ENCODE measurements at regions not wholly inside any gene's neighbourhood (a gene's known extent, or its start where the extent isn't known, plus 50 kb on each side); places are given as distances from the start of the nearest gene placed in this dataset.

GRCh38 chr6:4678506-4679300 is 97.5 kb upstream of the CDYL start:
- no peak overlapping the region for H3K27ac ChIP-seq
- H3K36me3 ChIP-seq, result no peaks in the 10 kb centered on the region
- H3K4me3 ChIP-seq, result no peak overlapping the region
- 82 to 92% methylated on average over 5 to 7 of the region's 7 CpGs for whole genome bisulfite sequencing, 2 donors
- DNase-seq (peak in 1 of 2 donors; percentile 8), ATAC-seq (ENCODE audit: low FRiP score in 2 of 2) (no peak)
- TF ChIP-seq POLR2AphosphoS5 (IDR thresholded peaks at IDR 0.05), result no peak
- no peak for TF ChIP-seq EP300 (IDR thresholded peaks at IDR 0.05)
- no peaks in the 10 kb centered on the region for H3K9me3 ChIP-seq
- no peaks in the 10 kb centered on the region for H3K4me1 ChIP-seq
- no peaks in the 10 kb centered on the region for H3K27me3 ChIP-seq

GRCh38 chr6:4677751-4678065 is 98.5 kb upstream of the CDYL start:
- H3K36me3 ChIP-seq, result no peaks in the 10 kb centered on the region
- 74 to 97% methylated on average over 4 of the region's 4 CpGs for WGBS, 2 donors

GRCh38 chr6:4677011-4677750 is 99.0 kb upstream of the CDYL start:
- DNase-seq (peak in 1 of 2 donors; percentile 44), ATAC-seq (ENCODE audit: low FRiP score in 2 of 2) (no peak)
- no peak for TF ChIP-seq POLR2A (IDR thresholded peaks at IDR 0.05)
- TF ChIP-seq EP300 (IDR thresholded peaks at IDR 0.05), result no peak
- no peak for TF ChIP-seq POLR2AphosphoS5 (IDR thresholded peaks at IDR 0.05)
- no peak for TF ChIP-seq CTCF (IDR thresholded peaks at IDR 0.05)
- Histone ChIP-seq H3K9me3 (no peaks in the 10 kb centered on the region), H3K4me1 (no peaks in the 10 kb centered on the region), H3K4me3 (no peak overlapping the region), H3K27me3 (no peaks in the 10 kb centered on the region), H3K36me3 (no peaks in the 10 kb centered on the region), H3K27ac (no peak overlapping the region)
- WGBS, 2 donors, result 80 to 87% methylated on average over 10 to 11 of the region's 11 CpGs

More at GRCh38 chr6:4677751-4678065, 98.5 kb upstream of the CDYL start:
- TF ChIP-seq POLR2A (IDR thresholded peaks at IDR 0.05) (no peak), POLR2AphosphoS5 (IDR thresholded peaks at IDR 0.05) (no peak)
- H3K9me3 ChIP-seq, result no peaks in the 10 kb centered on the region
- no peaks in the 10 kb centered on the region for H3K4me1 ChIP-seq
- no peak overlapping the region for H3K27ac ChIP-seq
- H3K27me3 ChIP-seq, result no peaks in the 10 kb centered on the region
- H3K4me3 ChIP-seq, result no peak overlapping the region
- DNase-seq (no peak), ATAC-seq (ENCODE audit: low FRiP score in 2 of 2) (no peak)

GRCh38 chr6:4676016-4676415 is 100.2 kb upstream of the CDYL start:
- Histone ChIP-seq H3K27me3 (no peaks in the 10 kb centered on the region), H3K4me3 (no peak overlapping the region), H3K27ac (no peak overlapping the region), H3K4me1 (no peaks in the 10 kb centered on the region), H3K36me3 (no peaks in the 10 kb centered on the region), H3K9me3 (no peaks in the 10 kb centered on the region)
- 80 to 93% methylated on average over 3 to 9 of the region's 9 CpGs for WGBS, 2 donors
- DNase-seq (peak in 1 of 2 donors; percentile 10), ATAC-seq (ENCODE audit: low FRiP score in 2 of 2) (no peak)
- TF ChIP-seq CTCF (IDR thresholded peaks at IDR 0.05) (no peak), POLR2A (IDR thresholded peaks at IDR 0.05) (no peak), POLR2AphosphoS5 (IDR thresholded peaks at IDR 0.05) (no peak), EP300 (IDR thresholded peaks at IDR 0.05) (no peak)

GRCh38 chr6:4675121-4675520 is 101.1 kb upstream of the CDYL start:
- H3K27me3 ChIP-seq, result no peaks in the 10 kb centered on the region
- no peaks in the 10 kb centered on the region for H3K9me3 ChIP-seq
- TF ChIP-seq EP300 (IDR thresholded peaks at IDR 0.05) (no peak), CTCF (IDR thresholded peaks at IDR 0.05) (no peak), POLR2AphosphoS5 (IDR thresholded peaks at IDR 0.05) (no peak), POLR2A (IDR thresholded peaks at IDR 0.05) (no peak)
- no peaks in the 10 kb centered on the region for H3K36me3 ChIP-seq
- WGBS, 2 donors, result 63 to 70% methylated on average over 6 of the region's 6 CpGs
- ATAC-seq (ENCODE audit: low FRiP score in 2 of 2), result no peak
- H3K4me1 ChIP-seq, result no peaks in the 10 kb centered on the region
- no peak overlapping the region for H3K27ac ChIP-seq
- H3K4me3 ChIP-seq, result no peak overlapping the region
- DNase-seq, result no peak
